H1 (cell line): ENCODE measurements at regions not wholly inside any gene's neighbourhood (a gene's known extent, or its start where the extent isn't known, plus 50 kb on each side); places are given as distances from the start of the nearest gene placed in this dataset.

ENCODE experiments used
- ASH2L ChIP-seq: fragments of 200-600, 300-600 bp; sonication (generic); IDR thresholded peaks from one replicate; pipeline ENCODE4 v1.7.1; 2017; ENCODE audit warnings: low read length
- CBX8 ChIP-seq: fragments of 300-800, 300-1000 bp; sonication (generic); IDR thresholded peaks from 2 replicates; pipeline ENCODE4 v1.7.1; 2016; ENCODE audit warnings: low read depth, low read length, borderline replicate concordance
- CHD7 ChIP-seq: fragments of 300-600 bp; sonication (generic); IDR thresholded peaks from 2 replicates; pipeline ENCODE4 v1.7.1; 2012; ENCODE audit warnings: low read length, moderate library complexity, mild to moderate bottlenecking, inconsistent platforms; ENCODE audit not compliant: insufficient replicate concordance
- JUN ChIP-seq: IDR thresholded peaks from 2 replicates; pipeline ENCODE4 v1.6.1; 2011; ENCODE audit warnings: low read depth, mild to moderate bottlenecking, improper control_type of control experiment, low read length
- RNF2 ChIP-seq: fragments of 200-900, 300-1000 bp; sonication (generic); IDR thresholded peaks from 2 replicates; pipeline ENCODE4 v1.7.1; 2016; ENCODE audit warnings: borderline replicate concordance, low read depth, mild to moderate bottlenecking, antibody characterized with exemption, low read length; ENCODE audit not compliant: poor library complexity, severe bottlenecking; ENCODE audit errors: missing control alignments
- YY1 ChIP-seq: IDR thresholded peaks from 2 replicates; pipeline ENCODE4 v1.6.1; 2011; ENCODE audit warnings: low read depth, mild to moderate bottlenecking, low read length
- TF ChIP-seq, protein P1 (sequence below): IDR thresholded peaks from 2 replicates; pipeline ENCODE4 v1.6.1; 2011; ENCODE audit warnings: low read length, improper control_type of control experiment
- TF ChIP-seq, protein P2 (sequence below): IDR thresholded peaks from 2 replicates; pipeline ENCODE4 v1.6.1; 2012; ENCODE audit warnings: low read length, inconsistent platforms

- TF ChIP-seq CHD7, result no peak
- TF ChIP-seq, protein P1, sequence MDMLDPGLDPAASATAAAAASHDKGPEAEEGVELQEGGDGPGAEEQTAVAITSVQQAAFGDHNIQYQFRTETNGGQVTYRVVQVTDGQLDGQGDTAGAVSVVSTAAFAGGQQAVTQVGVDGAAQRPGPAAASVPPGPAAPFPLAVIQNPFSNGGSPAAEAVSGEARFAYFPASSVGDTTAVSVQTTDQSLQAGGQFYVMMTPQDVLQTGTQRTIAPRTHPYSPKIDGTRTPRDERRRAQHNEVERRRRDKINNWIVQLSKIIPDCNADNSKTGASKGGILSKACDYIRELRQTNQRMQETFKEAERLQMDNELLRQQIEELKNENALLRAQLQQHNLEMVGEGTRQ, result no peak
- TF ChIP-seq ASH2L, result no peak
- TF ChIP-seq RNF2, result no peak
- TF ChIP-seq JUN, result no peak
- TF ChIP-seq, protein P2, sequence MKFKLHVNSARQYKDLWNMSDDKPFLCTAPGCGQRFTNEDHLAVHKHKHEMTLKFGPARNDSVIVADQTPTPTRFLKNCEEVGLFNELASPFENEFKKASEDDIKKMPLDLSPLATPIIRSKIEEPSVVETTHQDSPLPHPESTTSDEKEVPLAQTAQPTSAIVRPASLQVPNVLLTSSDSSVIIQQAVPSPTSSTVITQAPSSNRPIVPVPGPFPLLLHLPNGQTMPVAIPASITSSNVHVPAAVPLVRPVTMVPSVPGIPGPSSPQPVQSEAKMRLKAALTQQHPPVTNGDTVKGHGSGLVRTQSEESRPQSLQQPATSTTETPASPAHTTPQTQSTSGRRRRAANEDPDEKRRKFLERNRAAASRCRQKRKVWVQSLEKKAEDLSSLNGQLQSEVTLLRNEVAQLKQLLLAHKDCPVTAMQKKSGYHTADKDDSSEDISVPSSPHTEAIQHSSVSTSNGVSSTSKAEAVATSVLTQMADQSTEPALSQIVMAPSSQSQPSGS, result no peak
- no peak for TF ChIP-seq CBX8
- no peak for TF ChIP-seq YY1
Observed at GRCh38 chr13:109606520-109606919, 179.9 kb downstream of the IRS2 start (continued).
